Right lobe of liver (tissue), 4 donors: ENCODE measurements at regions not wholly inside any gene's neighbourhood (a gene's known extent, or its start where the extent isn't known, plus 50 kb on each side); places are given as distances from the start of the nearest gene placed in this dataset.

Experiments
- POLR2A ChIP-seq: fragments of 450-650 bp; IDR thresholded peaks from one replicate; pipeline ENCODE4 v1.6.1; 2017; ENCODE audit warnings: antibody characterized with exemption, mild to moderate bottlenecking
- TF ChIP-seq, protein P1 (sequence below), 4 donors: fragments of 200-600 bp in 3 of 4; fragments of 450-650 bp in 1 of 4; IDR thresholded peaks; one replicate each; pipeline versions ENCODE4 v1.5.1 to v1.8.0; 2016 to 2022; ENCODE audit warnings: antibody characterized with exemption in 4 of 4, mild to moderate bottlenecking in 2 of 4
- donor health status: DM: no; HTN: no; CAD: no.
- donor health status: DM: no; HTN: no; CAD: no.
- donor health status: DM: no; HTN: yes; CAD: no.

DNA sequence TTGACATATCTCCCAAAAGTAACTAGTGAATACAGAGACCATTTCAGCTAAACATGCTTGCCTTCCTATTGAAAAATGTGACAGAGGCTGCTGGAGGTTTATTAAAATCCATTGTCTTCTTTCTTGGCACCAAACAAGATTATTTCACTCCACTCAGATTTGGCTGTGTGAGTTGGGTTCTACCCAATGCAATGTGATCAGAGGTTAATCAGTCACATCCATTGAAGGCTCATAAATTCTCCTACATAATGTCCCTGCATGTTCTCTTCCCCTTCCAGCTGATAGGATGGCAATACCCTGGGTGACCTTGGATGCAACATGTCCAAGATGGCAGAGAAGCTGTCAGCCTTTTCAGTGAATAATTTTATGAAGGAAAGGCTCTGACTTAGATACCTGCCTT lies 54.5 kb downstream of the TKTL2 start:
- TF ChIP-seq, protein P1, sequence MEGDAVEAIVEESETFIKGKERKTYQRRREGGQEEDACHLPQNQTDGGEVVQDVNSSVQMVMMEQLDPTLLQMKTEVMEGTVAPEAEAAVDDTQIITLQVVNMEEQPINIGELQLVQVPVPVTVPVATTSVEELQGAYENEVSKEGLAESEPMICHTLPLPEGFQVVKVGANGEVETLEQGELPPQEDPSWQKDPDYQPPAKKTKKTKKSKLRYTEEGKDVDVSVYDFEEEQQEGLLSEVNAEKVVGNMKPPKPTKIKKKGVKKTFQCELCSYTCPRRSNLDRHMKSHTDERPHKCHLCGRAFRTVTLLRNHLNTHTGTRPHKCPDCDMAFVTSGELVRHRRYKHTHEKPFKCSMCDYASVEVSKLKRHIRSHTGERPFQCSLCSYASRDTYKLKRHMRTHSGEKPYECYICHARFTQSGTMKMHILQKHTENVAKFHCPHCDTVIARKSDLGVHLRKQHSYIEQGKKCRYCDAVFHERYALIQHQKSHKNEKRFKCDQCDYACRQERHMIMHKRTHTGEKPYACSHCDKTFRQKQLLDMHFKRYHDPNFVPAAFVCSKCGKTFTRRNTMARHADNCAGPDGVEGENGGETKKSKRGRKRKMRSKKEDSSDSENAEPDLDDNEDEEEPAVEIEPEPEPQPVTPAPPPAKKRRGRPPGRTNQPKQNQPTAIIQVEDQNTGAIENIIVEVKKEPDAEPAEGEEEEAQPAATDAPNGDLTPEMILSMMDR (IDR thresholded peaks at IDR 0.05) = no peak
- no peak for TF ChIP-seq POLR2A
